ENCODE measurements at regions not wholly inside any gene's neighbourhood (a gene's known extent, or its start where the extent isn't known, plus 50 kb on each side); places are given as distances from the start of the nearest gene placed in this dataset.
"Not testable (repeated sequence)": the region's sequence is repeated elsewhere in the genome, so short reads cannot be mapped to it uniquely, and the experiment has no call there.

DNA sequence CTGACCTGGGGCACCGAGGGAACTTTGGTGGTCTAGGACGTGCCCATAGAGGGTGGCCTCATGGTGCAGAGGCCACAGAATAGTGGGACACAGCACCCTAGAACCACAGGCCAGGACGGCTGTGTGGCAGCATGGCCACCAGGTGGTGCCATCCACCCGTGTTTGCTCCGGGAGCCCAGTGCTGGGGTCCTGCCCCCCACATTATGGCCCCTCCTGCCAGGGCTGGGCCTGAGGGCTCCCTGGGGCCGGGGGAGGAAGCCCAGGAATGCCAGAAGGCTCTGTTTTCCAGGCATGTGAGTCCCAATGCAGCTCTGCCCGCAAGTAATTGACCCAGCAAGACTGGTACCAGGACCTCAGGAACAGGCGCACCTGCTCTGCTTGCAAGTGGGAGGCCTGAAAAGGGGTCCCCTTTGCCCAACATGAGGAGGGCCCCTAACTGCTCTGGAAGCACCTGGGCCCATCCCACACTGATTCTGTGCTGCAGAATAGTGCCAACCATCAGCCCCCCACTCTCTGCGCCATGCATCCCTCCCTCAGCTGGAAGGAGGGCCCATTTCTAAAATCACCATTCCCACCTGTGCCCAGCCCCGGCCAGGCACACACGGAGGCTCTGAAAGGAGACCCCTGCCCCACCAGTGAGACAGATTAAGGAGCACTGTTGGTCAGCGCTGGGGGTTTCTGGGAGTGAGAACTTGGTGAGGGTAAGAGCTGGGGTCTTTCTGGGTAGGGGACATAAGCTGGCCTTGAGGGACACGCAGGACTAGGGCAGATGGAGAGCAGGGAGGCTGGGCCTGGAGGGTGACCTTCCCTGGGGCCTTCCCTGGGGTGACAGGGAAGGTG is 174.4 kb downstream of the TBC1D2B start:
- TF ChIP-seq ZNF654 (tag by site-specific recombination; IDR thresholded peaks at IDR 0.05; ENCODE audit: low read depth): peak; percentile 44
- TF ChIP-seq, protein P1, sequence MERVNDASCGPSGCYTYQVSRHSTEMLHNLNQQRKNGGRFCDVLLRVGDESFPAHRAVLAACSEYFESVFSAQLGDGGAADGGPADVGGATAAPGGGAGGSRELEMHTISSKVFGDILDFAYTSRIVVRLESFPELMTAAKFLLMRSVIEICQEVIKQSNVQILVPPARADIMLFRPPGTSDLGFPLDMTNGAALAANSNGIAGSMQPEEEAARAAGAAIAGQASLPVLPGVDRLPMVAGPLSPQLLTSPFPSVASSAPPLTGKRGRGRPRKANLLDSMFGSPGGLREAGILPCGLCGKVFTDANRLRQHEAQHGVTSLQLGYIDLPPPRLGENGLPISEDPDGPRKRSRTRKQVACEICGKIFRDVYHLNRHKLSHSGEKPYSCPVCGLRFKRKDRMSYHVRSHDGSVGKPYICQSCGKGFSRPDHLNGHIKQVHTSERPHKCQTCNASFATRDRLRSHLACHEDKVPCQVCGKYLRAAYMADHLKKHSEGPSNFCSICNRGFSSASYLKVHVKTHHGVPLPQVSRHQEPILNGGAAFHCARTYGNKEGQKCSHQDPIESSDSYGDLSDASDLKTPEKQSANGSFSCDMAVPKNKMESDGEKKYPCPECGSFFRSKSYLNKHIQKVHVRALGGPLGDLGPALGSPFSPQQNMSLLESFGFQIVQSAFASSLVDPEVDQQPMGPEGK (tag by site-specific recombination; IDR thresholded peaks at IDR 0.05): peak; percentile 33; the same call in 1 of the 2 replicates
- peak; percentile 75 for TF ChIP-seq GLIS2 (tag by site-specific recombination; IDR thresholded peaks at IDR 0.05)
- TF ChIP-seq, protein P2, sequence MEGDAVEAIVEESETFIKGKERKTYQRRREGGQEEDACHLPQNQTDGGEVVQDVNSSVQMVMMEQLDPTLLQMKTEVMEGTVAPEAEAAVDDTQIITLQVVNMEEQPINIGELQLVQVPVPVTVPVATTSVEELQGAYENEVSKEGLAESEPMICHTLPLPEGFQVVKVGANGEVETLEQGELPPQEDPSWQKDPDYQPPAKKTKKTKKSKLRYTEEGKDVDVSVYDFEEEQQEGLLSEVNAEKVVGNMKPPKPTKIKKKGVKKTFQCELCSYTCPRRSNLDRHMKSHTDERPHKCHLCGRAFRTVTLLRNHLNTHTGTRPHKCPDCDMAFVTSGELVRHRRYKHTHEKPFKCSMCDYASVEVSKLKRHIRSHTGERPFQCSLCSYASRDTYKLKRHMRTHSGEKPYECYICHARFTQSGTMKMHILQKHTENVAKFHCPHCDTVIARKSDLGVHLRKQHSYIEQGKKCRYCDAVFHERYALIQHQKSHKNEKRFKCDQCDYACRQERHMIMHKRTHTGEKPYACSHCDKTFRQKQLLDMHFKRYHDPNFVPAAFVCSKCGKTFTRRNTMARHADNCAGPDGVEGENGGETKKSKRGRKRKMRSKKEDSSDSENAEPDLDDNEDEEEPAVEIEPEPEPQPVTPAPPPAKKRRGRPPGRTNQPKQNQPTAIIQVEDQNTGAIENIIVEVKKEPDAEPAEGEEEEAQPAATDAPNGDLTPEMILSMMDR (tag by site-specific recombination; IDR thresholded peaks at IDR 0.05): peak; percentile 62; the same call in 1 of the 2 replicates

DNA sequence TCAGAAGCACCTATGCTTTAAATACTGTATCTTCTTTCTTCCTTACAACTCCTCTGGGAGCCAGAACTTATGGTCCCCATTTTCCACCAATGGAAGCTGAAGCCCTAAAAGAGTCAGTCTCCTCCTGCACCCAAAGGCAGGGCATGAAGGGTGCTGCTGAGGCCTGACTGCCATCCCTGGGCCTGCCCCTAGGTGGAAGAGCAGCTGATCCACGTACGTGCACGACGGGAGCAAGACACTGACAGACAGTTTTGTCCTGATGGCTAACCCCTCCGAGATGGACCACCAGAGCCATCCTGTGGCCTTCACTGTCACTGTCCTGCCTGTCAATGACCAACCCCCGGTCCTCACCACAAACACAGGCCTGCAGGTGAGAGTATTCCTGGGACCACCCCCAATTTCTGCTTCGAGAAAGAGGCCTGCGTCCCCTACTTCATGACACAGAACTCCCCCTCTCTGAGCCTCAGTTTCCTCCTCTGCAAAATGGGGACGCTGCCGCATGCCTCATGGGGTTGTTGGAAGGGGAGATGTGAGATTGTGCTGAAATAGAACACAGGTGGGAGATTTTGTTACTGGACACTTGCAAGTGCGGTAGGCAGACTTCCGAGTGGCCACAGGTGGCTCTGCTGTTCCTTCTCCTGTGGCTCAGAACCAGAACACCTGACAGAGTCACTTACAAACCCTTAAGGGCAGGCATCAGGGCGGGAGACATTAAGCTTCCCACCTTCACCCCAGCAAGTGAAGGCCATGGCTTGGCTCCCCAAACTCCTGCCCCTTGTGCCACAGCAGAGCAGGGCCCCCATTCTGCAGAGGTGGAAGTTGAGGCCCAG is 175.4 kb downstream of the TBC1D2B start:
- no peaks in the 10 kb centered on the region for H3K9me3 ChIP-seq (ENCODE audit: control insufficient read depth, insufficient read depth, low read depth, low read length)
- CTCF ChIA-PET: interaction anchor here (0.5 to 4.8 kb wide), 16 partner anchors 7 to 882 kb away, joined by 3 to 48 read pairs (median 3); no protein-coding TSS in a partner anchor
- H3K36me3 ChIP-seq (ENCODE audit: control insufficient read depth in 2 of 2, insufficient read depth in 1 of 2, low read length in 2 of 2): no peaks in the 10 kb centered on the region
- TF ChIP-seq, protein P3, sequence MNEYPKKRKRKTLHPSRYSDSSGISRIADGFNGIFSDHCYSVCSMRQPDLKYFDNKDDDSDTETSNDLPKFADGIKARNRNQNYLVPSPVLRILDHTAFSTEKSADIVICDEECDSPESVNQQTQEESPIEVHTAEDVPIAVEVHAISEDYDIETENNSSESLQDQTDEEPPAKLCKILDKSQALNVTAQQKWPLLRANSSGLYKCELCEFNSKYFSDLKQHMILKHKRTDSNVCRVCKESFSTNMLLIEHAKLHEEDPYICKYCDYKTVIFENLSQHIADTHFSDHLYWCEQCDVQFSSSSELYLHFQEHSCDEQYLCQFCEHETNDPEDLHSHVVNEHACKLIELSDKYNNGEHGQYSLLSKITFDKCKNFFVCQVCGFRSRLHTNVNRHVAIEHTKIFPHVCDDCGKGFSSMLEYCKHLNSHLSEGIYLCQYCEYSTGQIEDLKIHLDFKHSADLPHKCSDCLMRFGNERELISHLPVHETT (tag by site-specific recombination; IDR thresholded peaks at IDR 0.05): no peak
- TF ChIP-seq ZNF747 (tag by site-specific recombination; IDR thresholded peaks at IDR 0.05) (no peak), ZNF16 (tag by site-specific recombination; IDR thresholded peaks at IDR 0.05; ENCODE audit: low read depth) (no peak), ZNF391 (tag by site-specific recombination; IDR thresholded peaks at IDR 0.05; ENCODE audit: borderline replicate concordance, low read depth) (no peak), ZSCAN30 (tag by site-specific recombination; IDR thresholded peaks at IDR 0.05) (no peak)
- no peak overlapping the region for H3K27ac ChIP-seq (ENCODE audit: extremely low read depth, low read depth, low read length)
- H3K4me1 ChIP-seq (ENCODE audit: control insufficient read depth, insufficient read depth, low read length): no peaks in the 10 kb centered on the region
- POLR2A ChIA-PET: no interaction called here
- no peak overlapping the region for H3K4me3 ChIP-seq (ENCODE audit: low read depth, low read length)

More for the DNA sequence above, 174.4 kb downstream of the TBC1D2B start:
- H3K4me3 ChIP-seq (ENCODE audit: low read depth, low read length); H3K9me3 ChIP-seq (ENCODE audit: control insufficient read depth, insufficient read depth, low read depth, low read length); H3K36me3 ChIP-seq (ENCODE audit: control insufficient read depth in 2 of 2, insufficient read depth in 1 of 2, low read length in 2 of 2); POLR2A ChIA-PET; H3K4me1 ChIP-seq (ENCODE audit: control insufficient read depth, insufficient read depth, low read length); H3K27ac ChIP-seq (ENCODE audit: extremely low read depth, low read depth, low read length): not testable (repeated sequence)
- CTCF ChIA-PET: interaction anchor here (0.5 to 4.8 kb wide), 12 partner anchors 6 to 558 kb away, joined by 3 to 48 read pairs (median 3); no protein-coding TSS in a partner anchor

DNA sequence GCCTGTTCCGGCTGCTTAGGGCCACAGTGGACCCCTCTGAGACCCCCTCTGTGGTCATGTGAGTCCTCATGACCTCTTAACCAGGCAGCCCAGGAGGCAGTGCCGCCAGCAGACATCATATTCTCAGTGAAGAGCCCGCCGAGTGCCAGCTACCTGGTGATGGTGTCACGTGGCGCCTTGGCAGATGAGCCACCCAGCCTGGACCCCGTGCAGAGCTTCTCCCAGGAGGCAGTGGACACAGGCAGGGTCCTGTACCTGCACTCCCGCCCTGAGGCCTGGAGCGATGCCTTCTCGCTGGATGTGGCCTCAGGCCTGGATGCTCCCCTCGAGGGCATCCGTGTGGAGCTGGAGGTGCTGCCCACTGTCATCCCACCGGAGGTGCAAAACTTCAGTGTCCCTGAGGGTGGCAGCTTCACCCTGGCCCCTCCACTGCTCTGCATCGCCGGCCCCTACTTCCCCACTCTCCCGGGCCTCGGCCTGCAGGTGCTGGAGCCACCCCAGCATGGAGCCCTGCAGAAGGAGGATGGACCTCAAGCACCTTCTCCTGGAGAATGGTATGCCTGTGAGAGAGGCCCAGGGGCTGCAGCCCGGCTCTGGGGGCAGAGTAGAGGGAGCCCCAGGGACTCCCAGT is 176.1 kb downstream of the TBC1D2B start:
- no peaks in the 10 kb centered on the region for H3K9me3 ChIP-seq (ENCODE audit: control insufficient read depth, insufficient read depth, low read depth, low read length)
- no peak for TF ChIP-seq ZFP3 (tag by site-specific recombination; IDR thresholded peaks at IDR 0.05; ENCODE audit: low read depth)
- no peak for TF ChIP-seq ZBTB21 (tag by site-specific recombination; IDR thresholded peaks at IDR 0.05)
- TF ChIP-seq ZNF623 (tag by site-specific recombination; IDR thresholded peaks at IDR 0.05): no peak
- no peak for TF ChIP-seq SP3 (tag by site-specific recombination; IDR thresholded peaks at IDR 0.05)
- no peak for TF ChIP-seq ZXDB (tag by site-specific recombination; IDR thresholded peaks at IDR 0.05)
- no peak for TF ChIP-seq YY1 (tag by site-specific recombination; IDR thresholded peaks at IDR 0.05)
- no peak for TF ChIP-seq ZNF701 (tag by site-specific recombination; IDR thresholded peaks at IDR 0.05)
- TF ChIP-seq KLF10 (tag by site-specific recombination; IDR thresholded peaks at IDR 0.05): no peak
- TF ChIP-seq ZNF48 (tag by site-specific recombination; IDR thresholded peaks at IDR 0.05): no peak
- no peak for TF ChIP-seq GLIS1 (tag by site-specific recombination; IDR thresholded peaks at IDR 0.05)
- TF ChIP-seq ZNF292 (tag by site-specific recombination; IDR thresholded peaks at IDR 0.05; ENCODE audit: borderline replicate concordance, low read depth): no peak
- TF ChIP-seq, protein P3 (tag by site-specific recombination; IDR thresholded peaks at IDR 0.05): no peak
- ChIA-PET CTCF (interaction anchor here (0.5 to 4.8 kb wide), 17 partner anchors 8 to 249 kb away, joined by 3 to 48 read pairs (median 3); partner anchors contain the start of gene CIB2), POLR2A (no interaction called here)
- no peaks in the 10 kb centered on the region for H3K36me3 ChIP-seq (ENCODE audit: control insufficient read depth in 2 of 2, insufficient read depth in 1 of 2, low read length in 2 of 2)
- no peaks in the 10 kb centered on the region for H3K4me1 ChIP-seq (ENCODE audit: control insufficient read depth, insufficient read depth, low read length)
- H3K4me3 ChIP-seq (ENCODE audit: low read depth, low read length): no peak overlapping the region
- no peak overlapping the region for H3K27ac ChIP-seq (ENCODE audit: extremely low read depth, low read depth, low read length)

Measured in HEK293 (cell line).